Hepatocyte (in vitro differentiated cells): ENCODE measurements at regions not wholly inside any gene's neighbourhood (a gene's known extent, or its start where the extent isn't known, plus 50 kb on each side); places are given as distances from the start of the nearest gene placed in this dataset.

ENCODE experiments used
- CTCF ChIP-seq: fragments of 200-600 bp; sonication (generic); IDR thresholded peaks from 2 replicates; pipeline ENCODE4 v1.5.1; 2016; ENCODE audit warnings: antibody characterized with exemption, mild to moderate bottlenecking; ENCODE audit not compliant: poor library complexity
- EZH2 ChIP-seq: fragments of 200-600 bp; sonication (generic); IDR thresholded peaks from 2 replicates; pipeline ENCODE4 v1.6.1; 2016; ENCODE audit warnings: antibody characterized with exemption, mild to moderate bottlenecking, borderline replicate concordance
- EZH2phosphoT487 ChIP-seq: fragments of 200-600 bp; sonication (generic); IDR thresholded peaks from one replicate; pipeline ENCODE4 v1.6.1; 2018; ENCODE audit warnings: antibody characterized with exemption, mild to moderate bottlenecking, low read depth, moderate library complexity; ENCODE audit not compliant: unreplicated experiment, severe bottlenecking

- TF ChIP-seq CTCF: no peak
- no peak for TF ChIP-seq EZH2
- no peak for TF ChIP-seq EZH2phosphoT487
Observed at GRCh38 chr16:16887193-16887592, 508.3 kb downstream of the NPIPA7 start.
